ENCODE measurements at regions not wholly inside any gene's neighbourhood (a gene's known extent, or its start where the extent isn't known, plus 50 kb on each side); places are given as distances from the start of the nearest gene placed in this dataset.

- TF ChIP-seq CTCF (IDR thresholded peaks at IDR 0.05; ENCODE audit: low read depth, low read length, missing input control): peak; percentile 48
- TF ChIP-seq NR2F2 (IDR thresholded peaks at IDR 0.05): no peak
- TF ChIP-seq REST (IDR thresholded peaks at IDR 0.05): no peak
- TF ChIP-seq JUND (IDR thresholded peaks at IDR 0.05): no peak
- no peak for TF ChIP-seq MAX (IDR thresholded peaks at IDR 0.05)
- TF ChIP-seq EGR1 (IDR thresholded peaks at IDR 0.05; ENCODE audit: low read depth in 2 of 2): no peak
- peak; percentile 84 to 85 for TF ChIP-seq RAD21 (IDR thresholded peaks at IDR 0.05)
- no peak for TF ChIP-seq ATF3 (IDR thresholded peaks at IDR 0.05)
- TF ChIP-seq TAF1 (conservative IDR thresholded peaks at IDR 0.05): no peak
- no peak for TF ChIP-seq GABPA (IDR thresholded peaks at IDR 0.05 in 1 of 2, conservative IDR thresholded peaks at IDR 0.05 in 1 of 2)
- TF ChIP-seq FOXA1 (IDR thresholded peaks at IDR 0.05): no peak
- TF ChIP-seq HNF4A (conservative IDR thresholded peaks at IDR 0.05): no peak
- TF ChIP-seq RXRA (IDR thresholded peaks at IDR 0.05): no peak
- TF ChIP-seq ZBTB33 (IDR thresholded peaks at IDR 0.05): no peak
These were observed 91.1 kb upstream of the CACHD1 start for GRCh38 chr1:64378826-64379225.
